Cardiac fibroblast (primary cell): ENCODE measurements at regions not wholly inside any gene's neighbourhood (a gene's known extent, or its start where the extent isn't known, plus 50 kb on each side); places are given as distances from the start of the nearest gene placed in this dataset.

ENCODE experiments used
- DNase-seq, 2 donors: peaks; one replicate each; pipeline versions ENCODE4 v3.0.0 to v3.0.0-alpha.2; 2010; ENCODE audit warnings: low read depth in 2 of 2
- H3K4me3 ChIP-seq, 2 donors: replicated peaks in 1 of 2; 1 replicate in 1 of 2; 2 replicates in 1 of 2; pipeline ENCODE4 v1.5.1; 2011; ENCODE audit warnings: low read depth in 2 of 2, low read length in 2 of 2, mild to moderate bottlenecking in 2 of 2, moderate library complexity in 1 of 2
- TF ChIP-seq, protein P1 (sequence below): IDR thresholded peaks from one replicate; pipeline ENCODE4 v1.5.1; 2011; ENCODE audit warnings: low read depth, mild to moderate bottlenecking, low read length, inconsistent platforms

DNA sequence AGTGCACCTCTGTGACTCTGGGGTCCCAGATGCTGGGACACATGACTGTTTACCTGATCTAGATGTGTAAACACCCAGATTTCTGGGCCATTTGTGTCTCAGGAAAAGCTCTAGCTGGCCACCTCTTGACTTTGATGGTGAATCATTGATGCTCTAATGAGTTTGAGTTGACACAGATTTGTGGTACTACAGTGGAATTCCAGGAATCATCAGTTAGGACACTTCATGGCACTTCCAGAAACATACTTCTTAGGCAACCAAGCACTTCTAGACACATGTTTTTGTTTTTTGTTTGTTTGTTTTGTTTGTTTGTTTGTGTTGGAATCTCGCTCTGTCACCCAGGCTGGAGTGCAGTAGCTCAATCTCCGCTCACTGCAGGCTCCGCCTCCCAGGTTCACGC is 302.2 kb upstream of the ZMIZ1 start:
- no peak for DNase-seq
- no peak overlapping the region for H3K4me3 ChIP-seq
- TF ChIP-seq, protein P1, sequence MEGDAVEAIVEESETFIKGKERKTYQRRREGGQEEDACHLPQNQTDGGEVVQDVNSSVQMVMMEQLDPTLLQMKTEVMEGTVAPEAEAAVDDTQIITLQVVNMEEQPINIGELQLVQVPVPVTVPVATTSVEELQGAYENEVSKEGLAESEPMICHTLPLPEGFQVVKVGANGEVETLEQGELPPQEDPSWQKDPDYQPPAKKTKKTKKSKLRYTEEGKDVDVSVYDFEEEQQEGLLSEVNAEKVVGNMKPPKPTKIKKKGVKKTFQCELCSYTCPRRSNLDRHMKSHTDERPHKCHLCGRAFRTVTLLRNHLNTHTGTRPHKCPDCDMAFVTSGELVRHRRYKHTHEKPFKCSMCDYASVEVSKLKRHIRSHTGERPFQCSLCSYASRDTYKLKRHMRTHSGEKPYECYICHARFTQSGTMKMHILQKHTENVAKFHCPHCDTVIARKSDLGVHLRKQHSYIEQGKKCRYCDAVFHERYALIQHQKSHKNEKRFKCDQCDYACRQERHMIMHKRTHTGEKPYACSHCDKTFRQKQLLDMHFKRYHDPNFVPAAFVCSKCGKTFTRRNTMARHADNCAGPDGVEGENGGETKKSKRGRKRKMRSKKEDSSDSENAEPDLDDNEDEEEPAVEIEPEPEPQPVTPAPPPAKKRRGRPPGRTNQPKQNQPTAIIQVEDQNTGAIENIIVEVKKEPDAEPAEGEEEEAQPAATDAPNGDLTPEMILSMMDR, result no peak

GRCh38 chr10:78768041-78768835 is 300.5 kb upstream of the ZMIZ1 start:
- TF ChIP-seq, protein P1, result no peak
- no peak for DNase-seq
- H3K4me3 ChIP-seq, result no peak overlapping the region

GRCh38 chr10:78768876-78769275 is 299.9 kb upstream of the ZMIZ1 start:
- H3K4me3 ChIP-seq, result no peak overlapping the region
- no peak for DNase-seq
- TF ChIP-seq, protein P1, result no peak

DNA sequence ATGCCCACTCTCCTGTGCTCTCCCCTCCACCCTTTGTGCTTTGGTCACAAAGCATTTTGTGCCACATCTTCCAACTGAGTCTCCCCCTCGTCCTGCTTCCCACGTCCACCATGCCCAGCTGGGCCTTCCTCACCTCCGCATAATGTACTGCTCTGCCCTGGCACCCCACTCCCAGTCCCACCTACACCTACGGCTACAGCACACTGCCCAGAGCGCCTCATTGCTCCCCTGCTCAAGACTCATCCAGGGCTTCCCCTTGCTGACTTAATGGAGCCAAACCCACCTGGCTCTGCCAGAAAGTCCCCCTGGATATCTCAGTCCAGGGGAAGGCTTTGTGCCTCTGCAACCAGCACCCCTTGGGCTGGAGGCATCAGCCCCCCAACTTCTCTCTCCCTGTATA is 299.2 kb upstream of the ZMIZ1 start:
- DNase-seq, result no peak
- TF ChIP-seq, protein P1, result no peak
- no peak overlapping the region for H3K4me3 ChIP-seq

DNA sequence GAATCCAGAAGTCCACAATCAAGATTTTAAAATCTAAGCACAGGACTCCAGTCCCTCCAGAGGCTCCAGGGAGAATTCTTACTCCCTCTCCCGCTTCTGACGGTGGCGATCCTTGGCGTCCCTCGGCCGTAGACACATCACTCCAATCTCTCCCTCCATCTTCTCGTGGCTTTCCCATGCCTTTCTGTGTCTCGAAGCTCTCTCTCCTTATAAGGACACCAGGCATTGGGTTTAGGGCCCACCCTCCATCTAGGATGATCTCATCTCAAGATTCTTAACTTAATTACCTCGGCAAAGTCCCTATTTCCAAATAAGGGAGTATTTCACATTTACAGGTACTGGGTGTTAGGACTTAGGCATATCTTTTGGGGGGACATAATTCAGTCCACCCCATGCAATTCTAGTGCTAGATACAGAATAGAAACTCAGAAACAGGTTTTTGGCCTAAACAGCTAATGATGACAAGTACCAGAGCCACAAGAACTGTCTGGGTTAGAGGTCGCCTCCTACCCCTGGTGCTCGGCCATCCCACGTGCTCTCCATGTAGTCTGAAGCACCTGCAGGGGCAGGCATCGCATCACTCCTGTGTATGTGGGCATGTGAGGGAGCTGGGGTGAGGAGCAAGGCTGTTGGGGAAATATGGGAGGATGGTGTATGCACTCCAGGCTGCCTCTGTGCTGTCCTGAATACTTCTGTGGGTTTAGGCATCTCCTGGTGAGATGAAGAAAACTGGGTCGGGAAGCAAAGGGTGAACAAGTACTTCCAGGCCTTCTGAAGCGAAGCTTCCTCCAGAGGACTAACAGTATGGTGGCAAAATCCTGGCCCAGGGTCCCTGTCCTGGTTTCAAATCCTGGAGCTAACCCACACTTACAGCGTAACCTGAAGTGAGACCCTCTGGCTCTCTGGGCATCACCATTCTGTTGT is 298.3 kb upstream of the ZMIZ1 start:
- DNase-seq, result no peak
- H3K4me3 ChIP-seq, result no peak overlapping the region
- TF ChIP-seq, protein P1, result no peak

GRCh38 chr10:78771260-78771659 is 297.5 kb upstream of the ZMIZ1 start:
- no peak for DNase-seq
- no peak overlapping the region for H3K4me3 ChIP-seq
- TF ChIP-seq, protein P1, result no peak
